KMS-11 (cell line): ENCODE measurements at regions not wholly inside any gene's neighbourhood (a gene's known extent, or its start where the extent isn't known, plus 50 kb on each side); places are given as distances from the start of the nearest gene placed in this dataset.

ENCODE experiments used
- H2AFZ ChIP-seq: fragments of 200-600 bp; sonication (generic); 2 replicates; pipeline ENCODE4 v1.6.1; 2016; ENCODE audit warnings: antibody characterized with exemption, mixed run types, low read depth
- H3K27ac ChIP-seq: fragments of 200-600 bp; sonication (generic); 2 replicates; pipeline ENCODE4 v1.6.1; 2016; ENCODE audit warnings: mild to moderate bottlenecking, mixed run types
- H3K27me3 ChIP-seq: fragments of 200-600 bp; sonication (generic); 2 replicates; pipeline ENCODE4 v1.6.1; 2017; ENCODE audit warnings: mild to moderate bottlenecking, low read depth, mixed run types, moderate library complexity; ENCODE audit not compliant: insufficient read depth
- H3K36me3 ChIP-seq: fragments of 200-600 bp; sonication (generic); 2 replicates; pipeline ENCODE4 v1.6.1; 2017; ENCODE audit warnings: mild to moderate bottlenecking, mixed run types; ENCODE audit not compliant: insufficient read depth
- H3K4me1 ChIP-seq: fragments of 200-600 bp; sonication (generic); 2 replicates; pipeline ENCODE4 v1.6.1; 2016; ENCODE audit warnings: mild to moderate bottlenecking, low read depth, mixed run types; ENCODE audit not compliant: poor library complexity, severe bottlenecking
- H3K4me2 ChIP-seq: fragments of 200-600 bp; sonication (generic); 2 replicates; pipeline ENCODE4 v1.7.0; 2016; ENCODE audit warnings: mild to moderate bottlenecking, mixed run types
- H3K4me3 ChIP-seq: fragments of 200-600 bp; sonication (generic); IDR thresholded peaks from 2 replicates; pipeline ENCODE4 v1.6.1; 2017; ENCODE audit warnings: low read depth, low read length, mixed read lengths; ENCODE audit not compliant: insufficient read depth
- H3K79me2 ChIP-seq: fragments of 200-600 bp; sonication (generic); 2 replicates; pipeline ENCODE4 v1.6.1; 2016; ENCODE audit warnings: low read depth, mixed run types; ENCODE audit not compliant: insufficient read depth
- H3K9ac ChIP-seq: fragments of 200-600 bp; sonication (generic); 2 replicates; pipeline ENCODE4 v1.6.1; 2016; ENCODE audit warnings: mild to moderate bottlenecking, mixed run types
- H4K20me1 ChIP-seq: fragments of 200-600 bp; sonication (generic); 2 replicates; pipeline ENCODE4 v1.6.1; 2016; ENCODE audit warnings: mild to moderate bottlenecking, mixed run types; ENCODE audit not compliant: insufficient read depth
- TF ChIP-seq, protein P1 (sequence below): fragments of 200-600 bp; sonication (generic); conservative IDR thresholded peaks from 2 replicates; pipeline ENCODE4 v1.6.1; 2017; ENCODE audit warnings: low read depth, mild to moderate bottlenecking, antibody characterized with exemption, low read length, moderate library complexity, mixed read lengths

DNA sequence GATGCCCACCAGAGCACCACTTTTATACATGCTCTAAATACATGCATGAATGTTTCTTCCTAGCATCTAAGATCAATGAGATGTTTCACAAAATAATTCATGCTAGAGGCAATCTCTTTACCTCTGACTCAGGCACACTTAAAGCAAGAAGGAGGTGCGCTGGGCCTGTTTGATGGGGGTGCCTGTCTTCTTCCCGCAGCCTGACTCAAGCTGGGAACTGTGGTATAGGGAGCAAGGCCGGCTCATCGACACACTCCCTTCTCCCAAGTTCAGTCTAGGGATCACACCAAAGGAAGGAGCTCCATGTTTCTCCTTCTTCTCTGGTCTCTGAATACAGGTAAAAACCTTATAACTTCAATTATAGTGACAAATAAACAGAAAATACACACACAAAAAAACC, 333.8 kb upstream of the MAD2L1 start:
- Histone ChIP-seq H3K36me3 (no peaks in the 10 kb centered on the region), H3K79me2 (no peaks in the 10 kb centered on the region), H4K20me1 (no peaks in the 10 kb centered on the region), H3K4me2 (no peak overlapping the region), H3K4me1 (peaks cover 11% of the 10 kb centered on the region), H3K9ac (no peak overlapping the region), H3K4me3 (no peak overlapping the region), H3K27me3 (no peaks in the 10 kb centered on the region), H2AFZ (no peak overlapping the region), H3K27ac (no peak overlapping the region)
- TF ChIP-seq, protein P1, sequence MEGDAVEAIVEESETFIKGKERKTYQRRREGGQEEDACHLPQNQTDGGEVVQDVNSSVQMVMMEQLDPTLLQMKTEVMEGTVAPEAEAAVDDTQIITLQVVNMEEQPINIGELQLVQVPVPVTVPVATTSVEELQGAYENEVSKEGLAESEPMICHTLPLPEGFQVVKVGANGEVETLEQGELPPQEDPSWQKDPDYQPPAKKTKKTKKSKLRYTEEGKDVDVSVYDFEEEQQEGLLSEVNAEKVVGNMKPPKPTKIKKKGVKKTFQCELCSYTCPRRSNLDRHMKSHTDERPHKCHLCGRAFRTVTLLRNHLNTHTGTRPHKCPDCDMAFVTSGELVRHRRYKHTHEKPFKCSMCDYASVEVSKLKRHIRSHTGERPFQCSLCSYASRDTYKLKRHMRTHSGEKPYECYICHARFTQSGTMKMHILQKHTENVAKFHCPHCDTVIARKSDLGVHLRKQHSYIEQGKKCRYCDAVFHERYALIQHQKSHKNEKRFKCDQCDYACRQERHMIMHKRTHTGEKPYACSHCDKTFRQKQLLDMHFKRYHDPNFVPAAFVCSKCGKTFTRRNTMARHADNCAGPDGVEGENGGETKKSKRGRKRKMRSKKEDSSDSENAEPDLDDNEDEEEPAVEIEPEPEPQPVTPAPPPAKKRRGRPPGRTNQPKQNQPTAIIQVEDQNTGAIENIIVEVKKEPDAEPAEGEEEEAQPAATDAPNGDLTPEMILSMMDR = no peak

DNA sequence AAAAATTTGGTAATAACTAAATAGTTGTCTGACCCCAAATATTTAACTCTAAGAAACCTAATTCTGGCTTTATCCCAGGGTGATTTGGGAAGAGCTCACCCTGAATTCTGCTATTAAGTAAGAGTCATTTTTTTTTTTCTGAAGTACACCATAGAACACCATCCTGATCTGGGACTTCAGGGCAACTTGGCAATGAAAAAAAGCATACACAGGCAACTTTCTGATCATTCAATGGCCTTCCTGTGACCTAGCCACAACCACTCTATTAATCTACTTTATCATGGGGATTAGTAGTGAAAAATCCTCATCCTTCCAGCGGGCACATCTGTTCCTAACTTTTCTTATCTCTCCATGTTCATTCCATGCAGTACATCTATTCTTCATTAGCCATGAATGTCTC, 333.2 kb upstream of the MAD2L1 start:
- Histone ChIP-seq H3K36me3 (no peaks in the 10 kb centered on the region), H3K79me2 (no peaks in the 10 kb centered on the region), H3K4me3 (no peak overlapping the region), H3K27me3 (no peaks in the 10 kb centered on the region), H3K4me2 (no peak overlapping the region), H3K27ac (no peak overlapping the region), H4K20me1 (no peaks in the 10 kb centered on the region), H3K9ac (no peak overlapping the region), H3K4me1 (peaks cover 16% of the 10 kb centered on the region), H2AFZ (no peak overlapping the region)
- TF ChIP-seq, protein P1 = no peak

DNA sequence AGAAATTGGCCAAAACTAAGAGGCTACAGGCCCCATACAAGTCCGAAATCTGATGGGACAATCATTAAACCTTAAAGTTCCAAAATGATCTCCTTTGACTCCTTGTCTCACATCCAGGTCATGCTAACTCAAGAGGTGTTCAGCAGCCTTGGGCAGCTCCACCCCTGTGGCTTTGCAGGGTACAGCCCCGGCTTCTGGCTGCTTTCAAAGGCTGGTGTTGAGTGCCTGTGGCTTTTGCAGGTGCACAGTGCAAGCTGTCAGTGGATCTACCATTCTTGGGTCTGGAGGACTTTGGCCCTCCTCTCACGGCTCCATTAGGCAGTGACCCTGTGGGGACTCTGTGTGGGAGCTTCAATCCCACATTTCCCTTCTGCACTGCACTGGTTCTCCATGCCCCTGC, 329.1 kb upstream of the MAD2L1 start:
- Histone ChIP-seq H3K79me2 (no peaks in the 10 kb centered on the region), H2AFZ (peak overlapping the region; percentile 18; the same call in 1 of the 2 replicates), H3K4me3 (no peak overlapping the region), H3K4me1 (peaks cover 16% of the 10 kb centered on the region), H3K9ac (no peak overlapping the region), H4K20me1 (no peaks in the 10 kb centered on the region), H3K36me3 (no peaks in the 10 kb centered on the region), H3K27me3 (no peaks in the 10 kb centered on the region), H3K27ac (peak overlapping the region; percentile 19; the same call in 1 of the 2 replicates), H3K4me2 (peak overlapping the region; percentile 15; the same call in 1 of the 2 replicates)
- TF ChIP-seq, protein P1 = no peak

DNA sequence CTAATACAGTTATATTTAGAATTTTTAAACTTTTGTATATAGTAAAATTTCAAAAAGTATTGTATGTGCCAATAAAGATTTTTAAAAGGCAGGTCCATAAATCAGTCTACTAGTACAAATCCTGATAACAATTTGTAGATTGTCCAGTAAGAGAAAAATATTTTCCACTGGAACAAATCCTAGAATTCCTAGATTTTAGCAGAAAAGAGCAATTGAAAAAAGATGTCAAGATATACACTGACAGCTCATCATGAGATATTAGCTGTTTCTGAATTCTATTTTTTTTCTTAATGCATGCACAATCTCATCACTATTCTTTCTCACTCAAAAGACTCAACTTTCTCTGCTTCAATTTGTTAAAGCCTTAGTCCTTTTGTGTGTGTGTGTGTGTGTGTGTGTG, 289.2 kb upstream of the MAD2L1 start:
- Histone ChIP-seq H3K36me3 (no peaks in the 10 kb centered on the region), H4K20me1 (no peaks in the 10 kb centered on the region), H3K27ac (no peak overlapping the region), H3K9ac (no peak overlapping the region), H3K4me1 (no peaks in the 10 kb centered on the region), H3K79me2 (no peaks in the 10 kb centered on the region), H3K4me3 (no peak overlapping the region), H3K27me3 (no peaks in the 10 kb centered on the region), H2AFZ (no peak overlapping the region), H3K4me2 (no peak overlapping the region)
- TF ChIP-seq, protein P1 = no peak

DNA sequence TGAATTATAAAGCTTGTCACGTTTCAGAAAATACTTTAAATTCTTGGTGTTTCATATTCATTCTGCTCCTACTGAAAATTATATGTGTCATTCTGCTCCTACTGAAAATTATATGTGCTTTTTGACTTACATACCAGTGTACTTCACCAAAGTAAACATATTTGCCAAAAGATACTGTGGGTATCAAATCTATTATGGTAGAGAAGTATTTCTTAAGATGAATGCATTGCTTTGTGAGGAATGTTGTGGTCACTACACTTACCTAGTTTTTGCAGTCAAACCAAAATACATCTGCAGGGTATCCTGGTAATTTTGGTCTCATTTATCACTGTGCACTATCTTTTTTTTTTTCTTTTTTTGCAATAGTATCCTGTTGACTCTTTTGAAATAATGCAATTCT, 287.7 kb upstream of the MAD2L1 start:
- Histone ChIP-seq H3K27me3 (no peaks in the 10 kb centered on the region), H3K9ac (no peak overlapping the region), H3K4me3 (no peak overlapping the region), H3K4me1 (no peaks in the 10 kb centered on the region), H3K4me2 (no peak overlapping the region), H3K36me3 (no peaks in the 10 kb centered on the region), H3K27ac (no peak overlapping the region), H2AFZ (no peak overlapping the region), H3K79me2 (no peaks in the 10 kb centered on the region), H4K20me1 (no peaks in the 10 kb centered on the region)
- TF ChIP-seq, protein P1 = no peak
